ENCODE measurements at regions not wholly inside any gene's neighbourhood (a gene's known extent, or its start where the extent isn't known, plus 50 kb on each side); places are given as distances from the start of the nearest gene placed in this dataset.
"Not testable (repeated sequence)": the region's sequence is repeated elsewhere in the genome, so short reads cannot be mapped to it uniquely, and the experiment has no call there.

DNA sequence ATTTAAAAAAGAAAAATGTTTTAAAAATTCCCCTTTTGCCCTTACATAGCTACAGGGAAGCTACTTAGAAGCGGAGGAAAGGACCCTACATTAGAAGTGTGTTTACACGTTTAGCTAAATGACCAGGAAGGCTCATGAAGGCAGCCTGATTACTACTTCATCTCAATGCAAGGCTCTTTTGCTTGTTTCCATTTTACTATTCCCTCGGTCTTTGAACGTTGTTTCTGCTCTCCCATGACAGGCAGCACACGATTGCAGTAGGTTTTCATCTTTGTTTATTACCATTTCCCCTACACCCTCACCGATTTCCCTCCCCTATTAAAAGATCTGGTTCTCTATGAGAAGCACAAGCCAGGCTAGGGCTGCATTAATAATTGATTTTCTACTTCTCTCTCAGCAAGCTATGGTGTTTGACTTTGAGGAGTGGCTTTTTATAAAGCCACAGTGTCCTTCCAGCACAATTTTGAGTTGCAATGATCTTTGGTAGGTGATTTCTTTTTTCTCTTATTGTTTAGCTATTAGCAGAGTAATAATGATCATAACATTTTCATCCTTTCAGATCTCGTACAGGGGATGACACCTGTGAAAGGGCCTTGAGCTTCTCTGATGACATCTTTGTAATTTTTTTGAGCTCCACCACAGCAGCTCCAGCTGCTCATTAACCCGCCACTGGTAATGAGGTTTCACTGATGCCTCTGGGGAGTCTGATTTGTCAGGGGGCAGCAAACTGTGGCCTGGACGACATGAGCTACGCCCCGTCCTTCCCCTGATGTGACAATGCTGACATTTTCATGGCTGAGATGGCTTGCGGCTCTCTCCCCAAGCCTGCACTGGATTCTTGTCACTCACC is 670.3 kb downstream of the UQCRFS1 start:
- Mint-ChIP-seq H3K36me3 (ENCODE audit: low read depth) (peaks cover 6% of the 10 kb centered on the region), H3K4me1 (no peaks in the 10 kb centered on the region), H3K4me3 (no peak overlapping the region), H3K27me3 (ENCODE audit: low read depth) (no peaks in the 10 kb centered on the region), H3K9me3 (peaks cover 5% of the 10 kb centered on the region), H3K27ac (ENCODE audit: unreplicated experiment) (no peak overlapping the region)
- no peak for DNase-seq (ENCODE audit: low read depth, low spot score)
- TF ChIP-seq, protein P1, sequence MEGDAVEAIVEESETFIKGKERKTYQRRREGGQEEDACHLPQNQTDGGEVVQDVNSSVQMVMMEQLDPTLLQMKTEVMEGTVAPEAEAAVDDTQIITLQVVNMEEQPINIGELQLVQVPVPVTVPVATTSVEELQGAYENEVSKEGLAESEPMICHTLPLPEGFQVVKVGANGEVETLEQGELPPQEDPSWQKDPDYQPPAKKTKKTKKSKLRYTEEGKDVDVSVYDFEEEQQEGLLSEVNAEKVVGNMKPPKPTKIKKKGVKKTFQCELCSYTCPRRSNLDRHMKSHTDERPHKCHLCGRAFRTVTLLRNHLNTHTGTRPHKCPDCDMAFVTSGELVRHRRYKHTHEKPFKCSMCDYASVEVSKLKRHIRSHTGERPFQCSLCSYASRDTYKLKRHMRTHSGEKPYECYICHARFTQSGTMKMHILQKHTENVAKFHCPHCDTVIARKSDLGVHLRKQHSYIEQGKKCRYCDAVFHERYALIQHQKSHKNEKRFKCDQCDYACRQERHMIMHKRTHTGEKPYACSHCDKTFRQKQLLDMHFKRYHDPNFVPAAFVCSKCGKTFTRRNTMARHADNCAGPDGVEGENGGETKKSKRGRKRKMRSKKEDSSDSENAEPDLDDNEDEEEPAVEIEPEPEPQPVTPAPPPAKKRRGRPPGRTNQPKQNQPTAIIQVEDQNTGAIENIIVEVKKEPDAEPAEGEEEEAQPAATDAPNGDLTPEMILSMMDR (conservative IDR thresholded peaks at IDR 0.05): no peak

DNA sequence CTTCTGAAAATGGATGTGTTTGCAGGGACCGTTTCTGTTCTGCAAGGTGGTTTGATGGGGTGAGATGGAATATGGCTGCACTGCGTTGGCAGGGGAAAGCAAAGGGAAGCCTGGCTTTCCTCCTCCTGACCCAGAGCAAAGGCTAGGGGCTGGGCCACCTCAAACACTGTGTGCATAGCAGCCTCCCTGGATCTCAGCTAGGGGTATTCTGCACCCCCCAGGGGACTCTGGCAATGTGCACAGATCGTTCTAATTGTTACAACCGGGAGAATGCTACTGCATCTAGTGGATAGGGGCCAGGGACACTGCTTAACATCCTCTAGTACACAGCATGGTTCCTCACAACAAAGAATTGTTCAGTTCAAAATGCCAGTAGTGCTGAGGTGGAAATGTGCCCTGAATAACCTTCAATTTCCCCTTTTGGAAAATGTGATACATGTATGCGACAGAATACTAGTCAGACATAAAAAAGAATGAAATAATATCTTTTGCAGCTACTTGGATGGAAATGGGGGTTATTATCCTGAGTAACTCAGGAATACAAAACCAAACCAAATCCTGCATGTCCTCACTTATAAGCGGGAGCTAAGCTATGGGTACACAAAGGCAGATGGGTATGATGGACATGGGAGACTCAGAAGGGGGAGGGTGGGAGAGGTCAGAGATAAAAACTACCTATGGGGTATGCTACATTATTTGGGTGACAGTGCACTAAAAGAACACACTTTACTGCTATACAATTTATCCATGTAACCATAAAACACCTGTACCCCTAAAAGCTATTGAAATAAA is 671.2 kb downstream of the UQCRFS1 start:
- no peaks in the 10 kb centered on the region for H3K27me3 Mint-ChIP-seq (ENCODE audit: low read depth)
- TF ChIP-seq, protein P1 (conservative IDR thresholded peaks at IDR 0.05): no peak
- H3K27ac Mint-ChIP-seq (ENCODE audit: unreplicated experiment): no peak overlapping the region
- no peaks in the 10 kb centered on the region for H3K4me1 Mint-ChIP-seq
- peaks cover 5% of the 10 kb centered on the region for H3K9me3 Mint-ChIP-seq
- DNase-seq (ENCODE audit: low read depth, low spot score): no peak
- peaks cover 6% of the 10 kb centered on the region for H3K36me3 Mint-ChIP-seq (ENCODE audit: low read depth)
- H3K4me3 Mint-ChIP-seq: no peak overlapping the region

DNA sequence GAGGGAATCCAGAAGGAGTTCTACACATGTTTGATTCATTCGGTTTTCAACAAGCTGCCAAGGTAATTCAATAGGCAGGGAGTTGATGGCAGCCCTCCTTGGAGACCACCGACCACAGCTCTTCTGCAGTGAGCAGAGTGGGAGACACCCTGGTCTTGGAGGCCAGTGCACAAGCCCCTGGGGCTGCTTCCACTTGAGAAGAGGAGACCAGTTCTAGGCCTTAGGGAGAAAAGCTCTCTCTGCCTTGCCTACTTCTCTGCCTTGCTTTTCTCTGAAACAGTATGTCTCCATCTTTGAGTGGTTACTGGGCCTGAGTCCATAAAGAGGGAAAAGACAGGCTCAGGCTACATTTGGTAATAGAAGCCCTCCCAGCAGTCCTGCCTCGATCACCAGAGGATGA is 671.9 kb downstream of the UQCRFS1 start:
- TF ChIP-seq, protein P1 (conservative IDR thresholded peaks at IDR 0.05): no peak
- Mint-ChIP-seq H3K27ac (ENCODE audit: unreplicated experiment) (no peak overlapping the region), H3K9me3 (peaks cover 9% of the 10 kb centered on the region), H3K36me3 (ENCODE audit: low read depth) (peaks cover 6% of the 10 kb centered on the region), H3K27me3 (ENCODE audit: low read depth) (no peaks in the 10 kb centered on the region), H3K4me3 (no peak overlapping the region), H3K4me1 (no peaks in the 10 kb centered on the region)
- no peak for DNase-seq (ENCODE audit: low read depth, low spot score)

DNA sequence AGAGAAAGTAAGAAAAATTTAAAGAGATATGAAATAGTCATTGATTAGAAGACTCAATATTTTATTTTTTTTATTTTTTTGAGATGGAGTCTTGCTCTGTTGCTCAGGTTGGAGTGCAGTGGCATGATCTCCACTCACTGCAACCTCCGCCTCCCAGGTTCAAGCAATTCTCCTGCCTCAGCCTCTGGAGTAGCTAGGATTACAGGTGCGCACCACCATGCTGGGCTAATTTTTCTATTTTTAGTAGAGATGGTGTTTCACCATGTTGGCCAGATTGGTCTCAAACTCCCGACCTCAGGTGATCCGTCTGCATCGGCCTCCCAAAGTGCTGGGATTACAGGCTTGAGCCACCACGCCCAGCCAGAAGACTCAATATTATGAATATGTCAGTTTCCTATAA is 672.6 kb downstream of the UQCRFS1 start:
- H3K4me3 Mint-ChIP-seq; H3K27me3 Mint-ChIP-seq (ENCODE audit: low read depth); DNase-seq (ENCODE audit: low read depth, low spot score); H3K27ac Mint-ChIP-seq (ENCODE audit: unreplicated experiment); H3K36me3 Mint-ChIP-seq (ENCODE audit: low read depth); H3K4me1 Mint-ChIP-seq: not testable (repeated sequence)
- H3K9me3 Mint-ChIP-seq: peaks cover 12% of the 10 kb centered on the region

DNA sequence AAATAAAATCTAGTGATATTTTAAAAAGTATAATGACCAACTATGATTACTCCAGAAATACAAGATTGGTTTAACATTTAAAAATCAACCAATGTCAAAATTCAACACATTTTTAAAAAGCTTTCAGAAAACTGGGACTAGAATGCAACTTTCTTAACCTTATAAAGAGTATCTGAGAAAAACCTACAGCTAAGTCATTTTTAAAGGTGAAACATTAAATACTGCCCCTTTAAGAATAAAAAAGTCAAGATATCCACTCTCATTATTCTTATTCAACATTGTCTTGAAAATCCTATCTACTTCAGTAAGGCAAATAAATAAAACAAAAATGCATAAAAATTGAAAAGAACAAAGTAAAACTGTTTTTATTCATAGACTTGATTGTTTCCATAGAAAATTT is 673.2 kb downstream of the UQCRFS1 start:
- Mint-ChIP-seq H3K36me3 (ENCODE audit: low read depth) (peaks cover 6% of the 10 kb centered on the region), H3K9me3 (peaks cover 13% of the 10 kb centered on the region), H3K4me1 (no peaks in the 10 kb centered on the region), H3K27me3 (ENCODE audit: low read depth) (no peaks in the 10 kb centered on the region), H3K4me3 (no peak overlapping the region), H3K27ac (ENCODE audit: unreplicated experiment) (no peak overlapping the region)
- no peak for DNase-seq (ENCODE audit: low read depth, low spot score)
- TF ChIP-seq, protein P1 (conservative IDR thresholded peaks at IDR 0.05): no peak

DNA sequence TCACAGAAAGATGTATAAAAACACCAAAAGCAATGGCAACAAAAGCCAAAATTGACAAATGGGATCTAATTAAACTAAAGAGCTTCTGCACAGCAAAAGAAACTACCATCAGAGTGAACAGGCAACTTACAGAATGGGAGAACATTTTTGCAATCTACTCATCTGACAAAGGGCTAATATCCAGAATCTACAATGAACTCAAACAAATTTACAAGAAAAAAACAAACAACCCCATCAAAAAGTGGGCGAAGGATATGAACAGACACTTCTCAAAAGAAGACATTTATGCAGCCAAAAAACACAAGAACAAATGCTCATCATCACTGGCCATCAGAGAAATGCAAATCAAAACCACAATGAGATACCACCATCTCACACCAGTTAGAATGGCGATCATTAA is 674.4 kb downstream of the UQCRFS1 start:
- not testable (repeated sequence) for DNase-seq (ENCODE audit: low read depth, low spot score); H3K27ac Mint-ChIP-seq (ENCODE audit: unreplicated experiment); H3K4me1 Mint-ChIP-seq; H3K27me3 Mint-ChIP-seq (ENCODE audit: low read depth); H3K36me3 Mint-ChIP-seq (ENCODE audit: low read depth); H3K4me3 Mint-ChIP-seq
- peaks cover 13% of the 10 kb centered on the region for H3K9me3 Mint-ChIP-seq
